ENCODE measurements at regions not wholly inside any gene's neighbourhood (a gene's known extent, or its start where the extent isn't known, plus 50 kb on each side); places are given as distances from the start of the nearest gene placed in this dataset.

DNA sequence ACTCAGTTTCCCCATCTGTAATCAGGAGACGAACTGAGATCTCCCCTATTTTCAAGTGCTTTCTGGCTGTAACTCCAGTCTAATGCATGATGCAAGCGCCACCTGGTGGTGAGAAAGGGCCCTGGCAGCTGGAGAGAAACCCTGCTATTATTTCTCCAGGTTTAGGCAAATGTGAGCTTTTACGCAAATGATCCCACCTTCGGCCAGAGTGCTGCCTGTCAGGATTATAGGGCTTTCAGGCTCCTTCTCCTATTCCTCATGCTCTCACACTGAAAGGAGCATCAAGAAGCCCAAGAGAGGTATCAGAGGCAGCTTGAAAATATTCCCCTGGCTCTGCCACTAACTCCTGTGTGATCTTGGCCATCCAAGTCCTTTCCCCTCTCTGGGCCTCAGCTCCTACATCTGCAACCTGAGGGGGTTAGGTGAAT is 93.9 kb upstream of the RASGRF1 start:
- DNase-seq = peak; percentile 61

DNA sequence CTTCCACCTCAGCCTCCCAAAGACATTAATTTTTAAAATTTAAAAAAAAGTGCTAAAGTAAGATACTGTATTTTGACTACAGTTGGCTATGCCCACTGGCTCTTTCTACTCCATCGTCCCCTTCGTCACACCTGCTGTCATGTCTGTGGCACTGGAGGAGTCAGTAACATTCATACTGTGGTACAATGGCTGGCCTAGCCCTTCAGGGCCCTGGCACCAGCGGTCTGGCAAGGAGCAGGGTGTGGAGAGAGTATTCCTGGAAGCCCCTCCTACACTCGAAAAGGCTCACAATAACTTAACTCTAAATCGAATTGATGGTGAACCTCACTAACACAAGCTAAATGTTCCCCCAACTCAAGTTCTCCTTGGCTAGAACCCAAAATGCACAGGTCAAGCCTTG is 89.7 kb upstream of the RASGRF1 start:
- DNase-seq = no peak

DNA sequence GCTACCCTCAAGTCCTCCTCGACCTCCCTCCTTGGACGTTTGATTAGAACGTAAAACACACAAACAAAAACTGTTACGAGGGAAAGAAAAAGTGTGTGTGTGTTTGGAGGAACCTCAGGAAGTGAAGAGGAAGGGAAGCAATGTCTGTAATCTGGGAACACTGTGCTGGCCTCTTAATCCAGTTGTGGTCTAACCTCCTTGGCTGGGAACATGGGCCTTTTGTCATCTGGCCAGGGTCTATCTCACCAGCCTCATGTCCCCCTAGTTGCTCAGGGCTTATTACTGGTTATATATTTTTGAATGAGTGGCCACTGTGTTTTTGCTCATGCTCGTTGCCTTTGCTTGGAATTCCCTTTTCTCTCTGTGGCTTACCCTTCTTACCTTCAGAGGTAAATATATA is 89.0 kb upstream of the RASGRF1 start:
- DNase-seq = no peak

- DNase-seq = no peak
Measured at GRCh38 chr15:79179108-79179561, 88.6 kb upstream of the RASGRF1 start.

DNA sequence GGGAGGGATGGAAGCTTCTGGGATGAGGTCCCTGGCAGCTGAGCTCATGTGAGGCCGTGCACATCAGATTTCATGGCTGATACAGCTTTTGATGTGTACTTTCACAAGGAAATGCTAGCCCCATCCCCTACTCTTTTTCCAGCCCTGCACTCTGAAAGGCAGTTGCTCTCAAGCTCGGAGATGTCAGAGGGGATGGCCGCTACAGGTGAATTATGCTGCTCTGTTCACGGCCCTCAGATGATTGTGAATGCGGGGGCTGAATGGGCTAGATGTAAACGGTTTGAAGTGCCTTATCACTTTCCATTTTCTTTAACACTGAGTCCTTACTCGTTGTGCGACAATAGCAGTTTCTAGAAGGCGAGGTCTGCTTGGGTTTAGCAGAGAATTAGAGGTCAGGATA is 88.0 kb upstream of the RASGRF1 start:
- DNase-seq = no peak

DNA sequence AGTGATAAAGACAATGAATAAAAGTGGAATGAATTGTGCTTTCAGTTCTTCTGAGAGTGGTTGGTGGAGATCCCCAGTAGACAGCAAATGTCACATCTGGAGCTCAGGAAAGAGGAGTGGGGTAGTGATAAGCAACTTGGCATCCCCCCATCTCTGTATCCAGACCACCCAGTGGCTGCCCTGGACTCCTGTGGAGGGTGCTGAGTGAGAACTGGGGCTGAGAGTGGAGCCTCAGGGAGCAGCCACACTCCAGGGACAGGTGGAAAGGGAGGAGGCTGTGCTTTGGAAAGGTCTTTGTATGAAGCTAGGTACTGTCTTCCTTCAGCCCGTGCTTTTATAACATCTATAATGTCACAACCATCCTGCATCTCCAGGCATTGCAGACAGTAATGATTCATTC is 85.6 kb upstream of the RASGRF1 start:
- no peak for DNase-seq

GRCh38 chr15:79172801-79173460 is 82.4 kb upstream of the RASGRF1 start:
- no peak for DNase-seq

DNA sequence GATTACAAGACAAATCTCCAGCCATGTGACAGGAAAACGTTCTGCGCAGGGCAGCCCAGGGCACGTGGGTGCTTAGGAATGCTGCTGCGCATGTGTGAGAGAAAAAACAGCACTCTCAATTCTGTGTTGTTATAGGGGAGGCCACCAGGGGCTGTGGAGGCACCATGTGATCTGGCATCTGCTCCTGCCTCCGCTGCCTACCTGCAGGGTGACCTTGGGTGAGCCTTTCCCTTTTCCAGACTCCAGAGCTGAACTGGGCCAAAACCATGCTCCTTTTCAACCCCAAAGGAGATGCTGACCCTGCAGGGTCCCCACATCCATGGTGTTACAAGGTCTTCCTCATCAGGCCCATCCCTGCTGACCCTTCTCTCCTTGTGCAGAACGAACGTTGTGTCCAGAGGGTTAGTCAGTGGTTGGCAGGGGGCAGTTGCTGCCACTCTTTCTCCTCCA is 81.5 kb upstream of the RASGRF1 start:
- DNase-seq = no peak

- no peak for DNase-seq
Measured at GRCh38 chr15:79171320-79172031, 80.9 kb upstream of the RASGRF1 start.

DNA sequence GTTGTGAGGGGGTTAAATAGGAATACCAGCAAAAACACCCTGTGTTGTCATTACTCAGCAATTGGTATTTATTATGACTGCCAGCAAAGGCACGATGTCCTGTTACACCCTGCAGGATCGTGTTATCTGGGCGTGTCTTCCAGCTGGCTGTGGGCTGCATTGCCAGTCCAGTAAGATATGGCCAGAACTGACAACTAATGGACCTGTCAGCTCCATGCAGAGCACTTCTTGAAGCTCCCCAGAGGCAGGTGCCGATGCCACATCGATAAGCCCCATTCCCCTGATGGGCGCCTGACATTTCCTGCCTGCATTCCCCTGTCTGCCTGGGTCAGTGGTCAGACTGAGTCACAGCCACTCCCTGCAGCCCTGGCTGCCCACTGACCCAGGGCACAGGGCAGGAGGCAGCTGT is 79.7 kb upstream of the RASGRF1 start:
- no peak for DNase-seq

GRCh38 chr15:79169526-79170133 is 79.0 kb upstream of the RASGRF1 start:
- no peak for DNase-seq

DNA sequence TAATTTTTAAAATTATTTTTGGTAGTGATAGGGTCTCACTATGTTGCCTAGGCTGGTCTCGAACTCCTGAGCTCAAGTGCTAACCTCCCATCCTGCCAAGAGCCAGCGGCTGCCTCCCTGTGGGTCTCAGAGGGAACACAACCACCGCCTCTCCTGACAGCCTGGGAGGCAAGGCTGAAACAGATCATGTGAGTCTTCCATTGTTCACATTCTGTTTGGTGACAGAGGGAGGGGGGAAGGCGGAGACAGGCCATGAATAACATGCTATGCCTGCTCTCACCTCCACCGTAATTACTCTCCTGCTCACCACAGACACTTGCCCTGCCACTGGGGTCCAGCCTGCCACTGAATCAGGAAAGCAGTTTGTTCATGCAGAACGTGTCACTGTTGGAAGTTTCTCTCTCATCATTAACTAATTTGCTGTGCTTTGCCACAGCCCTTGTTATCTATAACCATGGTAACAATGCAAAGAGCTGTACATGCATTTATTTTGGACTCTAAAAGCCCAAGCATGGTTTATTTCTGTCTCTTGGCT is 78.4 kb upstream of the RASGRF1 start:
- DNase-seq = no peak

- DNase-seq = no peak
Measured at GRCh38 chr15:79167776-79168175, 77.2 kb upstream of the RASGRF1 start.

GRCh38 chr15:79166311-79166955 is 75.9 kb upstream of the RASGRF1 start:
- no peak for DNase-seq

GRCh38 chr15:79164465-79164864 is 73.9 kb upstream of the RASGRF1 start:
- DNase-seq = no peak

DNA sequence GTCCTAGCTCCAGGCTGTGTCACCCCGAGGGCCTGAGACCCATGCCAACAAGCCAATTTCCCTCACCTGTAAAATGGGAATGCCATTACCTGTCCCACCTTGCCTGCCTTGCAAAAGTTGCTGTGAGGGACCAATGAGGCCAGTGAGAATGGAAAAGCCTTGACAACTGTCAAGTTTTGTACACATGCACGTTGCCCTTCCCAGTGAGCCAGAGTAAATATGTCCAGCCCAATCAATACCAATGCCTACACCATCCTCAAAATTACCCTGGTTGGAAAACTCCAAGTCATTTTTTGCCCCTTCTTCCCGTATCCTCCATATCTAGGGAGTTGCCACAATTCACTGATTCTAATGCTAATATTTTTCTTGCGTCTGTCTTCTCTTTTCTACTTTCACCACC is 73.5 kb upstream of the RASGRF1 start:
- no peak for DNase-seq

DNA sequence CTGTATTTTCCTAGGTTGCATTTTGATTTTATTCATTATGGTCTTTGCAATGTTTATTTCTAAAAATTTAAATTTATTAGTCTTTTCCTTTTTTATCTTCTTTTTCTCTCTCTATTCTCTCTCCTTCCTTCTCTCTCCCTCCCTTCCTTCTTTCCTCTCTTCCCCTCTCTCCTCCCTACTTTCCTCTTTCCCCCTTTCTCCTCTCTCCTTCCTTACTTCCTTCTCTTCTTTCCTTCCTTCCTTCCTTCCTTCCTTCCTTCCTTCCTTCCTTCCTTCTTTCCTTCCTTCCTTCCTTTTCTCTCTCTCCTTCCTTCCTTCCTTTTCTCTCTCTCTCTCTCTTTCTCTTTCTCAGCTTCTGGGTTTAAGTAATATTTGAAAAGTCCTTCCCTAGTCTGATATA is 72.8 kb upstream of the RASGRF1 start:
- DNase-seq = no peak

DNA sequence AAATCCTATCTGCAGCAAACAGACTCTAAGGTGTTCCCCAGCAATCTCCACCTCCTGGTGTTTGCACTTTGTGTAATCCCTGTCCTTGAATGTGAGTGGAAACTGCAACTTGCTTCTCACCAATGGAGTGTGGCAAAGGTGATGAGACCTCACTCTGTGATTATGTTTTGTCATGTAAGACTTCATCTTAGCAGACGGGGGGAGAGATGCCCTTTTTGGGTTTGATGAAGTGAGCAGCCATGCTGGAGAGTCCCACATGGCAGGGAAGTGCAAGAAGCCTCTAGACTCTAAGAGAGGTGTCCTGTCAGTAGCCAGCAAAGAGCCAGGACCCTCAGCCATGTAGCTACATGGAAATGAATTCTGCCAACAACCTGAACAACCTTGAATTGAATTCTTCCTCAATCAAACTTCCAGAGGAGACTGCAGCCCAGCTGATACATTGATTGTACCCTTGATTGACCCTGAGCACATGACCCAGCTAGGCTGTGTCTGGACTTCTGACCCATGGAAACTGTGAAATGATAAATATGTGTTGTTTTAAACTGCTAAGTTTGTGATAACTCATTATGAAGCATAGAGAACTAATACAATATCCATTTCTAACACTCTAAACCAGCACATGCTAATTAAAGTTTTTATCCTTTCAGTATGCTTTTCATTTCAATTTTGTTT is 71.4 kb upstream of the RASGRF1 start:
- no peak for DNase-seq

DNA sequence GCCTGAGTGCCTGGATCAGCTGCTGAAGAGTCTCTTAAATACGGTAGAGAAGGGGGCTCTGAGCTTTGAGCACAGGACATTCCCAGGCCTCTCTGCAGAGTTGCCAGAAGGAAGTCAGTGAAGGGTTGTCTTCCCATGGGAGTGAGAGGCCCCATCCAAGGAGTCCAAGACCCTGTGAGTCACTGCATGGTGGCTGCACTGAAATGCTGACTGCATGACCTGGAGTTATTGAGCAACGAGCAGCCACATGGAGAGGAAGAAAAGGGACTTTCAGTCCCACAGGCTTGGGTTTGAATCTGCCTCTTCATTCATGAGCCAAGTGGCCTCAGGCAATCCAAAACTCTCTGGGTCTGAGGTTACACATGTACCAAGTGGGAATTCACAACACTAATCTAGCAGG is 69.6 kb upstream of the RASGRF1 start:
- DNase-seq = no peak

- no peak for DNase-seq
Measured at GRCh38 chr15:79157631-79158592, 67.3 kb upstream of the RASGRF1 start.

DNA sequence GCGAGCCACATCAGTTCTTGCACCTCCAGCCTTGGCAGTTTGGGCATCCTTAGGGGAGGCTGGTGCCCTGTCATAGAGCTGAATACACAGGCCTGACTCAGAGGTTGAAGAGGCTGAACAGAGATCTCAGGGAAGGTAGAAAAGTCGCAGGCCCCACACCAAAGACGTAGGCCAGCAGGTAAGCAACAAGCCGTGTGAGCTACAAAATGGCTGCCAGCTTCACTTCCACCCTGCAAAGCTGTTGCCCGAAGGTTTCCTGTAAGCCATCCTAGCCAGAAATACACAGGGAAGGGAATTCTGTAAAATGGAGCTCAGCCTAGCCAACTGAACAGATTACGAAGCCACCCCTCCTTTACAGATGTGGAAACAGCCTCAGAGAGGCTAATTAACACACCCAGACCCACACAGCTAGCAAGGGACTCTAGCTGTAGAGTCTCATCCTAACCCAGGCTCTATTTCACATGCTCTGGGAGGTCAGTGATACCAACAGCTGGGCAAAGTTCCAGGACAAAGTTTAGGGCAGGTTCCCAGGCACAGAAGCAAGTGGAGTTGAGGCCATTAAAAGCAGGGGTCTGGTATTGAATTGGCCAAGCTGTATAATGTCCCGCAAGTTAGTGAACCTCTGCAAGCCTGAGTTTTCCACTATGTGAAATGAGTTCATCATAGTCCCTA is 66.3 kb upstream of the RASGRF1 start:
- DNase-seq = no peak

Measured in activated T-cell treated with anti-CD3 and anti-CD28 coated beads, Interleukin-2, amount 50 U/mL, for 1 hour (primary cell).